CD14-positive monocyte (primary cell): ENCODE measurements at regions not wholly inside any gene's neighbourhood (a gene's known extent, or its start where the extent isn't known, plus 50 kb on each side); places are given as distances from the start of the nearest gene placed in this dataset.

Experiments used
- DNase-seq, 3 donors: peaks; one replicate each; pipeline ENCODE4 v3.0.0-alpha.2; 2011 to 2022
- H2AFZ ChIP-seq: 2 replicates; pipeline ENCODE4 v1.6.0; 2012; ENCODE audit warnings: mild to moderate bottlenecking, low read depth, low read length, inconsistent platforms; ENCODE audit not compliant: insufficient read depth, poor library complexity, severe bottlenecking
- H3K27ac ChIP-seq, 2 donors: 1 replicate in 1 of 2; 2 replicates in 1 of 2; pipeline ENCODE4 v1.5.1; 2012 to 2013; ENCODE audit warnings: low read length in 2 of 2, control low read depth in 1 of 2, inconsistent platforms in 1 of 2, low read depth in 1 of 2, mild to moderate bottlenecking in 1 of 2
- H3K27me3 ChIP-seq, 2 donors: one replicate each; pipeline versions ENCODE4 v1.6.0 to v1.6.1; 2011 to 2013; ENCODE audit warnings: low read length in 2 of 2; ENCODE audit not compliant: control insufficient read depth in 2 of 2, insufficient read depth in 2 of 2
- H3K36me3 ChIP-seq, 2 donors: replicated peaks in 1 of 2; 1 replicate in 1 of 2; 2 replicates in 1 of 2; pipeline versions ENCODE4 v1.5.1 to v1.6.1; 2012 to 2013; ENCODE audit warnings: low read length in 2 of 2, control low read depth in 1 of 2, inconsistent platforms in 1 of 2, mild to moderate bottlenecking in 1 of 2; ENCODE audit not compliant: insufficient read depth in 2 of 2, control insufficient read depth in 1 of 2
- H3K4me1 ChIP-seq, 2 donors: 1 replicate in 1 of 2; 2 replicates in 1 of 2; pipeline versions ENCODE4 v1.5.1 to v1.6.1; 2012 to 2013; ENCODE audit warnings: low read length in 2 of 2, control low read depth in 1 of 2, inconsistent platforms in 1 of 2, mild to moderate bottlenecking in 1 of 2, moderate library complexity in 1 of 2; ENCODE audit not compliant: insufficient read depth in 2 of 2, control insufficient read depth in 1 of 2
- H3K4me2 ChIP-seq: replicated peaks from 2 replicates; pipeline ENCODE3; 2012; ENCODE audit warnings: low read length, moderate library complexity, mild to moderate bottlenecking; ENCODE audit not compliant: poor library complexity, severe bottlenecking; ENCODE audit errors: extremely low read depth
- H3K4me3 ChIP-seq, 3 experiments: fragments of 200-600 bp in 1 of 3; sonication (generic) in 1 of 3; replicated peaks in 1 of 3; 1 replicate in 2 of 3; 2 replicates in 1 of 3; pipeline ENCODE4 v1.5.1; 2011 to 2013; ENCODE audit warnings: low read length in 3 of 3, mild to moderate bottlenecking in 3 of 3, control low read depth in 2 of 3, low read depth in 2 of 3, inconsistent platforms in 1 of 3, moderate library complexity in 1 of 3
- H3K79me2 ChIP-seq: 2 replicates; pipeline ENCODE4 v1.6.0; 2012; ENCODE audit warnings: mild to moderate bottlenecking, control low read depth, inconsistent platforms, low read length, moderate library complexity; ENCODE audit not compliant: insufficient read depth
- H3K9ac ChIP-seq: 2 replicates; pipeline ENCODE4 v1.6.0; 2017; ENCODE audit warnings: low read length, mild to moderate bottlenecking; ENCODE audit not compliant: insufficient read depth, poor library complexity, severe bottlenecking
- H3K9me3 ChIP-seq, 2 donors: replicated peaks in 1 of 2; 1 replicate in 1 of 2; 2 replicates in 1 of 2; pipeline versions ENCODE4 v1.5.1 to v1.6.1; 2012 to 2013; ENCODE audit warnings: low read length in 2 of 2, control low read depth in 1 of 2; ENCODE audit not compliant: control insufficient read depth in 1 of 2, insufficient read depth in 1 of 2
- H4K20me1 ChIP-seq: 2 replicates; pipeline ENCODE4 v1.6.0; 2012; ENCODE audit warnings: mild to moderate bottlenecking, low read length, control low read depth, moderate library complexity; ENCODE audit not compliant: insufficient read depth
- H3K27ac Mint-ChIP-seq, 7 donors: one replicate each; pipeline ENCODE4 v1.8.0; 2020; ENCODE audit warnings: mild to moderate bottlenecking in 7 of 7, mixed read lengths in 7 of 7, moderate library complexity in 6 of 7, inconsistent platforms in 2 of 7
- H3K27me3 Mint-ChIP-seq, 3 donors: one replicate each; pipeline ENCODE4 v1.8.0; 2021 to 2022; ENCODE audit warnings: low read depth in 3 of 3, mild to moderate bottlenecking in 3 of 3, mixed read lengths in 3 of 3, moderate library complexity in 3 of 3, inconsistent platforms in 1 of 3
- H3K36me3 Mint-ChIP-seq, 2 donors: one replicate each; pipeline ENCODE4 v1.8.0; 2020; ENCODE audit warnings: mixed read lengths in 2 of 2, inconsistent platforms in 1 of 2, mild to moderate bottlenecking in 1 of 2
- H3K4me1 Mint-ChIP-seq: one replicate; pipeline ENCODE4 v1.8.0; 2020; ENCODE audit warnings: mild to moderate bottlenecking, mixed read lengths
- H3K4me3 Mint-ChIP-seq, 2 donors: one replicate each; pipeline ENCODE4 v1.8.0; 2020; ENCODE audit warnings: mild to moderate bottlenecking in 2 of 2, mixed read lengths in 2 of 2, moderate library complexity in 1 of 2
- H3K9me3 Mint-ChIP-seq, 7 donors: one replicate each; pipeline ENCODE4 v1.8.0; 2020 to 2022; ENCODE audit warnings: mixed read lengths in 7 of 7, mild to moderate bottlenecking in 6 of 7, moderate library complexity in 6 of 7, inconsistent platforms in 2 of 7
- WGBS: methylation state at CpG from one replicate; pipeline ENCODE4 v1.1.5; 2013; ENCODE audit warnings: missing lambda C conversion rate; ENCODE audit not compliant: insufficient coverage; 5-methylcytosine and 5-hydroxymethylcytosine counted together
- intact Hi-C, 2 donors: fragments of 100-400 bp; cut with micrococcal nuclease; formaldehyde crosslinking; loops; one replicate each; pipeline versions ENCODE4 v1.15.0 to v1.15.1; 2023
- TF ChIP-seq, protein P1 (sequence below): fragments of 200-600 bp; IDR thresholded peaks from one replicate; pipeline ENCODE4 v1.8.0; 2022; ENCODE audit warnings: antibody characterized with exemption, mild to moderate bottlenecking

DNA sequence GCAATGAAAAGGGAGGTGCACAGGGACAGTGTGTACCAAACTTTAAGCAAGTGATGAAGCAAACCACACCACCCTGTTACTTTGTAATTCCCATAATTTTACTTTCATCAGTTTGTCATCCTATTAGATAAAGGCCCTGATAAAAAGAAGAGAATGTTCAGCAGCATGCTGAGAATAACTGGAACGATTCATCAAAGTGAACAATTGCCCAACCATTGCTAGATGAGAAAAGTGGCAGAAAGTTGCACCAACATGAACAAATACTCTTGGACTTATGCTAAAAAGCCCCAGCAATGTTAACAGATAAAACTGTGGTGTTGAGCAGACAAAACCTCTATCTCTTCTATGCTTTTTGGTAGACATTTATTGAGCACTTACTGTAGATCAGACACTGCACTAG is 75.5 kb upstream of the PCGF5 start:
- no CpG with 5 or more reads among the region's 1 CpG for WGBS

DNA sequence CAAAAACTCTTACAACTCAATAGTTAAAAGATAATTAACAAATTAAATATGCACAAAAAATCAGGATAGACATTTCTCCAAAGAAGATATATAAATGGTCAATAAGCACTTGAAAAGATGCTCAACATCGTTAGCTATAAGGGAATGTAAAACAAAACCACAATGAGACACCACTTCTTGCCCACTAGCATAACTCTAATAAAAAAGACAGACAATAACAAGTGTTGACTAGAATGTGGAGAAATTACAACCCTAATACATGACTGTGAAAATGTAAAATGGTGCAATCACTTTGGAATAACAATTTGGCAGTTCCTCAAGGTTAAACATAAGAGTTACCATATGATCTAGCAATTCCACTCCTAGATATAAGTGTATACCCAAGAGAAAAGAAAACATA is 74.3 kb upstream of the PCGF5 start:
- H3K36me3 Mint-ChIP-seq = no peaks in the 10 kb centered on the region
- H3K4me1 ChIP-seq = no peaks in the 10 kb centered on the region
- intact Hi-C loops = no loop called here

More for the DNA sequence above, 75.5 kb upstream of the PCGF5 start:
- no peaks in the 10 kb centered on the region for H3K79me2 ChIP-seq
- H3K9ac ChIP-seq = no peak overlapping the region
- no peak overlapping the region for H2AFZ ChIP-seq
- H3K36me3 ChIP-seq = no peaks in the 10 kb centered on the region
- intact Hi-C loops = no loop called here
- no peaks in the 10 kb centered on the region for H4K20me1 ChIP-seq
- Mint-ChIP-seq H3K27ac (no peak overlapping the region), H3K36me3 (no peaks in the 10 kb centered on the region), H3K9me3 (peaks cover 0 to 2% (median 0%) of the 10 kb centered on the region in 7 donors), H3K4me1 (peaks cover 1% of the 10 kb centered on the region), H3K4me3 (no peak overlapping the region), H3K27me3 (peaks cover 0 to 3% (median 3%) of the 10 kb centered on the region in 3 donors)
- TF ChIP-seq, protein P1, sequence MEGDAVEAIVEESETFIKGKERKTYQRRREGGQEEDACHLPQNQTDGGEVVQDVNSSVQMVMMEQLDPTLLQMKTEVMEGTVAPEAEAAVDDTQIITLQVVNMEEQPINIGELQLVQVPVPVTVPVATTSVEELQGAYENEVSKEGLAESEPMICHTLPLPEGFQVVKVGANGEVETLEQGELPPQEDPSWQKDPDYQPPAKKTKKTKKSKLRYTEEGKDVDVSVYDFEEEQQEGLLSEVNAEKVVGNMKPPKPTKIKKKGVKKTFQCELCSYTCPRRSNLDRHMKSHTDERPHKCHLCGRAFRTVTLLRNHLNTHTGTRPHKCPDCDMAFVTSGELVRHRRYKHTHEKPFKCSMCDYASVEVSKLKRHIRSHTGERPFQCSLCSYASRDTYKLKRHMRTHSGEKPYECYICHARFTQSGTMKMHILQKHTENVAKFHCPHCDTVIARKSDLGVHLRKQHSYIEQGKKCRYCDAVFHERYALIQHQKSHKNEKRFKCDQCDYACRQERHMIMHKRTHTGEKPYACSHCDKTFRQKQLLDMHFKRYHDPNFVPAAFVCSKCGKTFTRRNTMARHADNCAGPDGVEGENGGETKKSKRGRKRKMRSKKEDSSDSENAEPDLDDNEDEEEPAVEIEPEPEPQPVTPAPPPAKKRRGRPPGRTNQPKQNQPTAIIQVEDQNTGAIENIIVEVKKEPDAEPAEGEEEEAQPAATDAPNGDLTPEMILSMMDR = no peak
- no peaks in the 10 kb centered on the region for H3K9me3 ChIP-seq
- no peak overlapping the region for H3K4me3 ChIP-seq
- no peak for DNase-seq
- H3K4me2 ChIP-seq = no peak overlapping the region
- H3K27me3 ChIP-seq = no peaks in the 10 kb centered on the region
- H3K4me1 ChIP-seq = no peaks in the 10 kb centered on the region
- H3K27ac ChIP-seq = no peak overlapping the region

More for the DNA sequence above, 74.3 kb upstream of the PCGF5 start:
- H3K27ac Mint-ChIP-seq = no peak overlapping the region
- Histone ChIP-seq H3K9ac (no peak overlapping the region), H2AFZ (no peak overlapping the region), H3K4me2 (no peak overlapping the region), H3K79me2 (no peaks in the 10 kb centered on the region), H3K27ac (no peak overlapping the region), H3K27me3 (no peaks in the 10 kb centered on the region), H3K4me3 (no peak overlapping the region), H3K9me3 (no peaks in the 10 kb centered on the region), H4K20me1 (no peaks in the 10 kb centered on the region), H3K36me3 (no peaks in the 10 kb centered on the region)
- no peak for DNase-seq
- TF ChIP-seq, protein P1 = no peak
- H3K9me3 Mint-ChIP-seq = peaks cover 0 to 2% (median 0%) of the 10 kb centered on the region in 7 donors
- no peak overlapping the region for H3K4me3 Mint-ChIP-seq
- H3K4me1 Mint-ChIP-seq = peaks cover 1% of the 10 kb centered on the region
- peaks cover 0 to 5% (median 3%) of the 10 kb centered on the region in 3 donors for H3K27me3 Mint-ChIP-seq
- WGBS = no CpG with 5 or more reads among the region's 1 CpG
